ENCODE measurements at regions not wholly inside any gene's neighbourhood (a gene's known extent, or its start where the extent isn't known, plus 50 kb on each side); places are given as distances from the start of the nearest gene placed in this dataset.

DNA sequence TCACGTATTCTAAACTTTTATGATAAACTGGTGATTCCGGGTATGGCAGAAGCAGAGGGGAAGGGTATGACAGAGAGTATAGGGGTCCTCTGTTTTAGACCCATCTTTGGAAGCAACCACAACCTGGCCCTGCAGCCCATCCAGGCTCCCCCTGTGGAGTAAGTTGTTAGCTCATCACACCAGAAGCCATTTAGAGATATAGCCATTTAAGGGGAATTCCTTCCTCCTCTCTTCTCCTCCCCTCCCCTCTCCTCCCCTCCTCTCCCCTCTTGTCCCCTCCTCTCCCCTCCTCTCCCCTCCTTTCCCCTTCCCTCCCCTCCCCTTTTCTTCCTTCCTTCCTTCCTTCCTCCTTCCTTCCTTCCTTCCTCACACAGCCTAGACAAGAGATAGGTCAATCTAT is 197.3 kb upstream of the LDB2 start:
- TF ChIP-seq CTCF (IDR thresholded peaks at IDR 0.05), result no peak
- TF ChIP-seq EZH2 (IDR thresholded peaks at IDR 0.05), result no peak
- no peak for TF ChIP-seq EZH2phosphoT487 (IDR thresholded peaks at IDR 0.05)

Measured in neural progenitor cell (in vitro differentiated cells).